ENCODE measurements at regions not wholly inside any gene's neighbourhood (a gene's known extent, or its start where the extent isn't known, plus 50 kb on each side); places are given as distances from the start of the nearest gene placed in this dataset.

- DNase-seq (ENCODE audit: low read depth) = no peak
- Histone ChIP-seq H3K36me3 (ENCODE audit: control insufficient read depth, insufficient read depth, low read length) (no peaks in the 10 kb centered on the region), H3K27me3 (ENCODE audit: control insufficient read depth, insufficient read depth, low read length) (no peaks in the 10 kb centered on the region), H3K4me3 (ENCODE audit: low read depth, low read length) (no peak overlapping the region)
- ChIA-PET CTCF (no interaction called here), POLR2A (no interaction called here)
- TF ChIP-seq CTCF (IDR thresholded peaks at IDR 0.05; ENCODE audit: insufficient read depth, low read depth, low read length) = no peak
Measured at GRCh38 chr10:104587751-104588150, 53.3 kb upstream of the SORCS3 start.

GRCh38 chr10:104589431-104589830 lies 51.7 kb upstream of the SORCS3 start:
- no peak for TF ChIP-seq CTCF (IDR thresholded peaks at IDR 0.05; ENCODE audit: insufficient read depth, low read depth, low read length)
- POLR2A ChIA-PET = no interaction called here
- no peaks in the 10 kb centered on the region for H3K27me3 ChIP-seq (ENCODE audit: control insufficient read depth, insufficient read depth, low read length)
- DNase-seq (ENCODE audit: low read depth) = no peak
- no peak overlapping the region for H3K4me3 ChIP-seq (ENCODE audit: low read depth, low read length)
- no peaks in the 10 kb centered on the region for H3K36me3 ChIP-seq (ENCODE audit: control insufficient read depth, insufficient read depth, low read length)
- CTCF ChIA-PET = interaction anchor here (1.0 to 2.7 kb wide), 6 partner anchors 8 to 183 kb away, joined by 3 to 14 read pairs (median 4); no protein-coding TSS in a partner anchor

- DNase-seq (ENCODE audit: low read depth) = no peak
- no peaks in the 10 kb centered on the region for H3K36me3 ChIP-seq (ENCODE audit: control insufficient read depth, insufficient read depth, low read length)
- H3K27me3 ChIP-seq (ENCODE audit: control insufficient read depth, insufficient read depth, low read length) = no peaks in the 10 kb centered on the region
- ChIA-PET CTCF (interaction anchor here (1.0 to 2.7 kb wide), 5 partner anchors 8 to 183 kb away, joined by 3 to 14 read pairs (median 5); no protein-coding TSS in a partner anchor), POLR2A (no interaction called here)
- no peak overlapping the region for H3K4me3 ChIP-seq (ENCODE audit: low read depth, low read length)
- TF ChIP-seq CTCF (IDR thresholded peaks at IDR 0.05; ENCODE audit: insufficient read depth, low read depth, low read length) = no peak
Measured at GRCh38 chr10:104589871-104590270, 51.2 kb upstream of the SORCS3 start.

All from BJ (cell line).